GM23338 (cell line): ENCODE measurements at regions not wholly inside any gene's neighbourhood (a gene's known extent, or its start where the extent isn't known, plus 50 kb on each side); places are given as distances from the start of the nearest gene placed in this dataset.

Experiments used
- ATAC-seq: fragments of 200-7000 bp; cut with Tn5 transposase; 3 replicates; pipeline ENCODE4 v1.9.1; 2020
- DNase-seq: peaks from one replicate; pipeline ENCODE4 v3.0.0-alpha.2; 2015; ENCODE audit warnings: low spot score
- H2AFZ ChIP-seq: fragments of 200-600 bp; sonication (generic); 2 replicates; pipeline ENCODE4 v1.8.0; 2016; ENCODE audit warnings: antibody characterized with exemption, mild to moderate bottlenecking, moderate library complexity
- H3F3A ChIP-seq: fragments of 200-600 bp; sonication (generic); replicated peaks from 2 replicates; pipeline ENCODE4 v1.8.0; 2017; ENCODE audit warnings: antibody characterized with exemption, mixed run types, low read depth
- H3K27ac ChIP-seq: fragments of 200-600 bp; sonication (generic); 2 replicates; pipeline ENCODE4 v1.6.1; 2016; ENCODE audit warnings: low read depth
- H3K27me3 ChIP-seq: fragments of 200-600 bp; sonication (generic); 2 replicates; pipeline ENCODE4 v1.8.0; 2016; ENCODE audit warnings: mild to moderate bottlenecking, mixed run types, moderate library complexity; ENCODE audit not compliant: insufficient read depth
- H3K36me3 ChIP-seq: fragments of 200-600 bp; sonication (generic); 2 replicates; pipeline ENCODE4 v1.8.0; 2016; ENCODE audit warnings: mild to moderate bottlenecking; ENCODE audit not compliant: insufficient read depth
- H3K4me1 ChIP-seq: fragments of 200-600 bp; sonication (generic); 2 replicates; pipeline ENCODE4 v1.8.0; 2016; ENCODE audit warnings: mild to moderate bottlenecking, moderate library complexity; ENCODE audit not compliant: insufficient read depth
- H3K4me2 ChIP-seq: fragments of 200-600 bp; sonication (generic); 2 replicates; pipeline ENCODE4 v1.7.1; 2017; ENCODE audit warnings: mixed run types
- H3K4me3 ChIP-seq: fragments of 200-600 bp; sonication (generic); 2 replicates; pipeline ENCODE4 v1.6.1; 2016; ENCODE audit warnings: mixed run types
- H3K79me2 ChIP-seq: fragments of 200-600 bp; sonication (generic); replicated peaks from 2 replicates; pipeline ENCODE4 v1.8.0; 2017; ENCODE audit warnings: mild to moderate bottlenecking; ENCODE audit not compliant: insufficient read depth
- H3K9me2 ChIP-seq: fragments of 200-600 bp; sonication (generic); 2 replicates; pipeline ENCODE4 v1.8.0; 2017; ENCODE audit not compliant: insufficient read depth
- H4K20me1 ChIP-seq: fragments of 200-600 bp; sonication (generic); replicated peaks from 2 replicates; pipeline ENCODE4 v1.8.0; 2017; ENCODE audit warnings: mild to moderate bottlenecking; ENCODE audit not compliant: insufficient read depth
- H3K27ac Mint-ChIP-seq: 2 replicates; pipeline ENCODE4 v1.8.0; 2020; ENCODE audit warnings: inconsistent platforms, mild to moderate bottlenecking, moderate library complexity, mixed read lengths
- H3K27me3 Mint-ChIP-seq: 3 replicates; pipeline ENCODE4 v1.8.0; 2022; ENCODE audit warnings: low read depth, mild to moderate bottlenecking, moderate library complexity, mixed read lengths, inconsistent platforms; ENCODE audit not compliant: insufficient read depth, poor library complexity
- H3K36me3 Mint-ChIP-seq: 3 replicates; pipeline ENCODE4 v1.8.0; 2021; ENCODE audit warnings: low read depth, mild to moderate bottlenecking, inconsistent platforms, moderate library complexity, mixed read lengths
- H3K4me1 Mint-ChIP-seq: 3 replicates; pipeline ENCODE4 v1.8.0; 2020; ENCODE audit warnings: mild to moderate bottlenecking, inconsistent platforms, mixed read lengths
- H3K4me3 Mint-ChIP-seq: 3 replicates; pipeline ENCODE4 v1.8.0; 2021; ENCODE audit warnings: moderate library complexity, mild to moderate bottlenecking, inconsistent platforms, mixed read lengths
- H3K9me3 Mint-ChIP-seq: 3 replicates; pipeline ENCODE4 v1.8.0; 2020; ENCODE audit warnings: moderate library complexity, mild to moderate bottlenecking, inconsistent platforms, mixed read lengths
- CREB1 ChIP-seq: fragments of 250-450 bp; sonication (Bioruptor Pico); IDR thresholded peaks from 2 replicates; pipeline ENCODE4 v1.5.0; 2020; ENCODE audit warnings: low read depth, mild to moderate bottlenecking, moderate library complexity
- CTCF ChIP-seq, 2 experiments: fragments of 200-600 bp in 1 of 2; sonication (generic) in 1 of 2; conservative IDR thresholded peaks; 2 replicates each; pipeline versions ENCODE4 v1.5.1 to v1.6.1; 2016 to 2017; ENCODE audit warnings: antibody characterized with exemption in 2 of 2, low read depth in 2 of 2, mild to moderate bottlenecking in 2 of 2, moderate library complexity in 1 of 2
- ETS1 ChIP-seq: IDR thresholded peaks from 2 replicates; pipeline ENCODE4 v1.6.1; 2016; ENCODE audit warnings: antibody characterized with exemption
- EZH2 ChIP-seq: fragments of 200-600 bp; sonication (generic); IDR thresholded peaks from one replicate; pipeline ENCODE4 v1.8.0; 2017; ENCODE audit warnings: antibody characterized with exemption, mild to moderate bottlenecking, low read depth; ENCODE audit not compliant: unreplicated experiment
- EZH2phosphoT487 ChIP-seq: fragments of 200-600 bp; sonication (generic); IDR thresholded peaks from one replicate; pipeline ENCODE4 v1.8.1; 2018; ENCODE audit warnings: antibody characterized with exemption; ENCODE audit not compliant: unreplicated experiment
- JUNB ChIP-seq: IDR thresholded peaks from one replicate; pipeline ENCODE4 v1.6.1; 2016; ENCODE audit warnings: antibody characterized with exemption; ENCODE audit not compliant: unreplicated experiment
- NANOG ChIP-seq: IDR thresholded peaks from 2 replicates; pipeline ENCODE4 v1.6.1; 2016; ENCODE audit warnings: antibody characterized with exemption, borderline replicate concordance
- POLR2AphosphoS5 ChIP-seq: IDR thresholded peaks from 2 replicates; pipeline ENCODE4 v1.6.1; 2016; ENCODE audit warnings: antibody characterized with exemption, low read depth
- STAT1 ChIP-seq: IDR thresholded peaks from one replicate; pipeline ENCODE4 v1.6.1; 2016; ENCODE audit warnings: antibody characterized with exemption; ENCODE audit not compliant: unreplicated experiment
- ZNF114 ChIP-seq: fragments of 250-450 bp; sonication (Bioruptor Pico); IDR thresholded peaks from 2 replicates; pipeline ENCODE4 v1.5.0; 2020; ENCODE audit warnings: mild to moderate bottlenecking, moderate library complexity
- ZNF331 ChIP-seq: fragments of 250-450 bp; sonication (Bioruptor Pico); IDR thresholded peaks from 2 replicates; pipeline ENCODE4 v1.5.0; 2020; ENCODE audit warnings: low read depth, mild to moderate bottlenecking, moderate library complexity
- ZNF462 ChIP-seq: fragments of 250-450 bp; sonication (Bioruptor Pico); IDR thresholded peaks from 2 replicates; pipeline ENCODE4 v1.5.0; 2020; ENCODE audit warnings: mild to moderate bottlenecking, moderate library complexity
- TF ChIP-seq, protein P1 (sequence below): IDR thresholded peaks from one replicate; pipeline ENCODE4 v1.6.1; 2018; ENCODE audit warnings: antibody characterized with exemption; ENCODE audit not compliant: unreplicated experiment

- no peak for TF ChIP-seq ZNF331 (CRISPR knock-in tag)
- TF ChIP-seq EZH2phosphoT487 = no peak
These were observed 426.7 kb upstream of the ID4 start (continued) for GRCh38 chr6:19410481-19410880.

GRCh38 chr6:19413323-19413722 is 423.8 kb upstream of the ID4 start:
- Mint-ChIP-seq H3K4me1 (no peaks in the 10 kb centered on the region), H3K27ac (no peak overlapping the region), H3K27me3 (no peaks in the 10 kb centered on the region), H3K9me3 (peaks cover 5% of the 10 kb centered on the region; the same call in 1 of the 3 replicates), H3K4me3 (no peak overlapping the region), H3K36me3 (no peaks in the 10 kb centered on the region)
- Histone ChIP-seq H3K4me2 (no peak overlapping the region), H3K27ac (no peak overlapping the region), H4K20me1 (no peaks in the 10 kb centered on the region), H3K27me3 (no peaks in the 10 kb centered on the region), H3K36me3 (no peaks in the 10 kb centered on the region), H3K4me3 (no peak overlapping the region), H3F3A (no peaks in the 10 kb centered on the region), H3K4me1 (no peaks in the 10 kb centered on the region), H2AFZ (no peak overlapping the region), H3K9me2 (no peaks in the 10 kb centered on the region), H3K79me2 (no peaks in the 10 kb centered on the region)
- no peak for ATAC-seq
- no peak for DNase-seq
- TF ChIP-seq NANOG (no peak), ZNF331 (CRISPR knock-in tag) (no peak), POLR2AphosphoS5 (no peak), CTCF (conservative IDR thresholded peaks at IDR 0.05; ENCODE audit: low read depth in 2 of 2) (no peak), ZNF114 (CRISPR knock-in tag) (no peak), EZH2 (no peak), ZNF462 (CRISPR knock-in tag) (no peak), JUNB (no peak), STAT1 (no peak), ETS1 (no peak), EZH2phosphoT487 (no peak), CREB1 (CRISPR knock-in tag) (no peak)
- TF ChIP-seq, protein P1, sequence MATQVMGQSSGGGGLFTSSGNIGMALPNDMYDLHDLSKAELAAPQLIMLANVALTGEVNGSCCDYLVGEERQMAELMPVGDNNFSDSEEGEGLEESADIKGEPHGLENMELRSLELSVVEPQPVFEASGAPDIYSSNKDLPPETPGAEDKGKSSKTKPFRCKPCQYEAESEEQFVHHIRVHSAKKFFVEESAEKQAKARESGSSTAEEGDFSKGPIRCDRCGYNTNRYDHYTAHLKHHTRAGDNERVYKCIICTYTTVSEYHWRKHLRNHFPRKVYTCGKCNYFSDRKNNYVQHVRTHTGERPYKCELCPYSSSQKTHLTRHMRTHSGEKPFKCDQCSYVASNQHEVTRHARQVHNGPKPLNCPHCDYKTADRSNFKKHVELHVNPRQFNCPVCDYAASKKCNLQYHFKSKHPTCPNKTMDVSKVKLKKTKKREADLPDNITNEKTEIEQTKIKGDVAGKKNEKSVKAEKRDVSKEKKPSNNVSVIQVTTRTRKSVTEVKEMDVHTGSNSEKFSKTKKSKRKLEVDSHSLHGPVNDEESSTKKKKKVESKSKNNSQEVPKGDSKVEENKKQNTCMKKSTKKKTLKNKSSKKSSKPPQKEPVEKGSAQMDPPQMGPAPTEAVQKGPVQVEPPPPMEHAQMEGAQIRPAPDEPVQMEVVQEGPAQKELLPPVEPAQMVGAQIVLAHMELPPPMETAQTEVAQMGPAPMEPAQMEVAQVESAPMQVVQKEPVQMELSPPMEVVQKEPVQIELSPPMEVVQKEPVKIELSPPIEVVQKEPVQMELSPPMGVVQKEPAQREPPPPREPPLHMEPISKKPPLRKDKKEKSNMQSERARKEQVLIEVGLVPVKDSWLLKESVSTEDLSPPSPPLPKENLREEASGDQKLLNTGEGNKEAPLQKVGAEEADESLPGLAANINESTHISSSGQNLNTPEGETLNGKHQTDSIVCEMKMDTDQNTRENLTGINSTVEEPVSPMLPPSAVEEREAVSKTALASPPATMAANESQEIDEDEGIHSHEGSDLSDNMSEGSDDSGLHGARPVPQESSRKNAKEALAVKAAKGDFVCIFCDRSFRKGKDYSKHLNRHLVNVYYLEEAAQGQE = no peak
